ENCODE measurements at regions not wholly inside any gene's neighbourhood (a gene's known extent, or its start where the extent isn't known, plus 50 kb on each side); places are given as distances from the start of the nearest gene placed in this dataset.

DNA sequence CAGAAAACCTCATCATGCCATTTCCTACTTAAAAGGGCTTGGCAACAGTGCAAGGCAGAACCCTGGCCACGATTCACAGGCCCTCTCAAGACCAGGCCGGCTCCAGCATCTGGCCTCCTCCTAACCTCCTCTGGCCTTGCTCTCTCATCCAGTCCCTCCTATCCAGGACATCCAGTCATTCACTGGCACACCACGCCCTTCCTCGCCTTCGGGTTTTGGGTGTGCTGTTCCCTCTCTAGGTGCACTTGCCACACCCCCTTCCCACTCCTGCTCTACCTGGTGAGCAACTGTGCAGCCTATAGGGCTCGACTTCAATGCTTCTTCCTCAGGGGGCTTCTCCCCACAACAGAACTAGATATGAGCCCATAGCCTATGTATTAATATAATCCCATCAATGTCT, 317.1 kb downstream of the ARRDC4 start:
- TF ChIP-seq, protein P1, sequence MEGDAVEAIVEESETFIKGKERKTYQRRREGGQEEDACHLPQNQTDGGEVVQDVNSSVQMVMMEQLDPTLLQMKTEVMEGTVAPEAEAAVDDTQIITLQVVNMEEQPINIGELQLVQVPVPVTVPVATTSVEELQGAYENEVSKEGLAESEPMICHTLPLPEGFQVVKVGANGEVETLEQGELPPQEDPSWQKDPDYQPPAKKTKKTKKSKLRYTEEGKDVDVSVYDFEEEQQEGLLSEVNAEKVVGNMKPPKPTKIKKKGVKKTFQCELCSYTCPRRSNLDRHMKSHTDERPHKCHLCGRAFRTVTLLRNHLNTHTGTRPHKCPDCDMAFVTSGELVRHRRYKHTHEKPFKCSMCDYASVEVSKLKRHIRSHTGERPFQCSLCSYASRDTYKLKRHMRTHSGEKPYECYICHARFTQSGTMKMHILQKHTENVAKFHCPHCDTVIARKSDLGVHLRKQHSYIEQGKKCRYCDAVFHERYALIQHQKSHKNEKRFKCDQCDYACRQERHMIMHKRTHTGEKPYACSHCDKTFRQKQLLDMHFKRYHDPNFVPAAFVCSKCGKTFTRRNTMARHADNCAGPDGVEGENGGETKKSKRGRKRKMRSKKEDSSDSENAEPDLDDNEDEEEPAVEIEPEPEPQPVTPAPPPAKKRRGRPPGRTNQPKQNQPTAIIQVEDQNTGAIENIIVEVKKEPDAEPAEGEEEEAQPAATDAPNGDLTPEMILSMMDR (IDR thresholded peaks at IDR 0.05), result no peak
- TF ChIP-seq POLR2A (IDR thresholded peaks at IDR 0.05) (no peak), POLR2AphosphoS5 (IDR thresholded peaks at IDR 0.05) (no peak)

Measured in gastroesophageal sphincter (tissue), 3 donors.